GM12878 (cell line): ENCODE measurements at regions not wholly inside any gene's neighbourhood (a gene's known extent, or its start where the extent isn't known, plus 50 kb on each side); places are given as distances from the start of the nearest gene placed in this dataset.

Experiments used
- ATAC-seq: fragments of 200-7000 bp; cut with Tn5 transposase; 3 replicates; pipeline ENCODE4 v1.9.1; 2020; ENCODE audit warnings: mild to moderate bottlenecking, moderate library complexity
- BruUV-seq: library from RNA; stranded (reverse); fragments of 400-500 nt; replicated peaks from 2 replicates; lab custom pipeline; 2021; lab: Mats Ljungman, UMichigan
- CTCF ChIA-PET: fragments of 300-600 bp; sonication (Branson Sonifier 250); formaldehyde crosslinking; extraction: SDS; loops from one replicate; lab custom pipeline; 2021; ENCODE audit warnings: inconsistent platforms; lab: Yijun Ruan, JAX
- POLR2A ChIA-PET: fragments of 350-600 bp; formaldehyde crosslinking; extraction: SDS; loops from one replicate; lab custom pipeline; 2021; ENCODE audit warnings: inconsistent platforms; lab: Charles Lee
- RAD21 ChIA-PET: fragments of 300-600 bp; sonication (Branson Sonifier 250); formaldehyde crosslinking; loops from one replicate; lab custom pipeline; 2023; ENCODE audit warnings: antibody characterized with exemption; ENCODE audit not compliant: unreplicated experiment; lab: Charles Lee
- SMC1A ChIA-PET: fragments of 300-600 bp; sonication (Branson Sonifier 250); formaldehyde crosslinking; loops from one replicate; lab custom pipeline; 2023; ENCODE audit not compliant: unreplicated experiment, uncharacterized antibody; lab: Charles Lee
- DNase-seq: peaks from one replicate; pipeline ENCODE4 v3.0.0-alpha.2; 2011; ENCODE audit warnings: low read depth, low spot score
- FAIRE-seq: peaks from 3 replicates; lab custom pipeline; 2011; peaks lifted over from hg19 to GRCh38; lab: Jason Lieb, UNC
- H2AFZ ChIP-seq: 2 replicates; pipeline ENCODE4 v1.6.0; 2011; ENCODE audit warnings: low read depth, low read length, control low read depth; ENCODE audit not compliant: control insufficient read depth
- H3K27ac ChIP-seq: 2 replicates; pipeline ENCODE4 v1.5.1; 2011; ENCODE audit warnings: control low read depth; ENCODE audit not compliant: control insufficient read depth, insufficient read depth
- H3K27me3 ChIP-seq, 2 experiments: replicated peaks in 1 of 2; 2 replicates each; pipeline versions ENCODE4 v1.6.0 to v1.6.1; 2011; ENCODE audit warnings: low read length in 1 of 2; ENCODE audit not compliant: control insufficient read depth in 2 of 2, insufficient read depth in 2 of 2
- H3K36me3 ChIP-seq, 2 experiments: 2 replicates each; pipeline ENCODE4 v1.5.1; 2011; ENCODE audit warnings: low read length in 1 of 2; ENCODE audit not compliant: control insufficient read depth in 2 of 2, insufficient read depth in 2 of 2
- H3K4me1 ChIP-seq: 2 replicates; pipeline ENCODE4 v1.6.1; 2011; ENCODE audit warnings: mild to moderate bottlenecking, low read length, moderate library complexity, mixed read lengths; ENCODE audit not compliant: control insufficient read depth, insufficient read depth
- H3K4me2 ChIP-seq: 2 replicates; pipeline ENCODE4 v1.6.0; 2011; ENCODE audit warnings: control low read depth; ENCODE audit not compliant: control insufficient read depth, insufficient read depth
- H3K4me3 ChIP-seq: fragments of 200-600 bp; sonication (generic); 2 replicates; pipeline ENCODE4 v1.5.1; 2016
- H3K79me2 ChIP-seq: 2 replicates; pipeline ENCODE4 v1.6.0; 2011; ENCODE audit warnings: low read length; ENCODE audit not compliant: control insufficient read depth, insufficient read depth
- H3K9ac ChIP-seq: 2 replicates; pipeline ENCODE4 v1.8.0; 2011; ENCODE audit warnings: low read length, control low read depth, mixed read lengths; ENCODE audit not compliant: control insufficient read depth, insufficient read depth
- H3K9me3 ChIP-seq: replicated peaks from 3 replicates; pipeline ENCODE4 v1.5.1; 2011; ENCODE audit warnings: mild to moderate bottlenecking, low read length; ENCODE audit not compliant: control insufficient read depth, insufficient read depth
- H4K20me1 ChIP-seq: 2 replicates; pipeline ENCODE4 v1.6.0; 2011; ENCODE audit not compliant: control insufficient read depth, insufficient read depth
- CBX5 ChIP-seq: sonication (generic); IDR thresholded peaks from 2 replicates; pipeline ENCODE4 v1.6.1; 2016; ENCODE audit warnings: low read depth, moderate library complexity, mild to moderate bottlenecking, inconsistent platforms
- EED ChIP-seq: sonication (generic); IDR thresholded peaks from 2 replicates; pipeline ENCODE4 v1.6.1; 2016; ENCODE audit warnings: antibody characterized with exemption, low read depth
- ELK1 ChIP-seq: IDR thresholded peaks from 2 replicates; pipeline ENCODE4 v1.6.1; 2012; ENCODE audit warnings: low read depth, low read length, improper control_type of control experiment
- KLF5 ChIP-seq: fragments of 450-650 bp; IDR thresholded peaks from 2 replicates; pipeline ENCODE4 v1.6.1; 2014; ENCODE audit warnings: mild to moderate bottlenecking; ENCODE audit not compliant: partially characterized antibody
- MEF2A ChIP-seq: IDR thresholded peaks from 2 replicates; pipeline ENCODE4 v1.6.1; 2011; ENCODE audit warnings: low read depth, mild to moderate bottlenecking, low read length, moderate library complexity; ENCODE audit not compliant: insufficient read depth
- MTA3 ChIP-seq: IDR thresholded peaks from 2 replicates; pipeline ENCODE4 v1.6.1; 2012; ENCODE audit warnings: low read length, inconsistent platforms, borderline replicate concordance
- SKIL ChIP-seq: fragments of 450-650 bp; IDR thresholded peaks from 2 replicates; pipeline ENCODE4 v1.6.1; 2017; ENCODE audit warnings: mild to moderate bottlenecking, low read depth, inconsistent platforms; ENCODE audit not compliant: poor library complexity, severe bottlenecking
- SREBF1 ChIP-seq: IDR thresholded peaks from 2 replicates; pipeline ENCODE4 v1.6.1; 2012; ENCODE audit warnings: mild to moderate bottlenecking, low read length
- STAT1 ChIP-seq: fragments of 450-650 bp; conservative IDR thresholded peaks from 2 replicates; pipeline ENCODE4 v1.6.1; 2014; ENCODE audit warnings: antibody characterized with exemption, mild to moderate bottlenecking
- WRNIP1 ChIP-seq: IDR thresholded peaks from 2 replicates; pipeline ENCODE4 v1.6.1; 2011; ENCODE audit warnings: low read depth, low read length, improper control_type of control experiment, borderline replicate concordance
- ZNF24 ChIP-seq: fragments of 450-650 bp; IDR thresholded peaks from 2 replicates; pipeline ENCODE4 v1.6.1; 2017; ENCODE audit warnings: antibody characterized with exemption, mild to moderate bottlenecking
- ZNF274 ChIP-seq: IDR thresholded peaks from one replicate; pipeline ENCODE4 v1.8.0; 2011; ENCODE audit not compliant: insufficient read length, insufficient read depth
- WGBS: methylation state at CpG from one replicate; pipeline ENCODE4 v1.1.6; 2016; ENCODE audit warnings: low lambda C conversion rate; ENCODE audit not compliant: insufficient replicate concordance, insufficient coverage; ENCODE audit errors: missing lambda C conversion rate; 5-methylcytosine and 5-hydroxymethylcytosine counted together
- in situ Hi-C: fragments of 300-500 bp; cut with MboI; formaldehyde crosslinking; loops from 9 replicates; pipeline ENCODE4 v1.14.3; 2018; ENCODE audit warnings: mixed read lengths
- intact Hi-C: fragments of 100-400 bp; cut with micrococcal nuclease; formaldehyde crosslinking; loops from one replicate; pipeline ENCODE4 v1.14.2; 2022; ENCODE audit not compliant: unreplicated experiment

GRCh38 chr15:62240121-62241096 is 75.3 kb upstream of the C2CD4B start:
- ChIA-PET CTCF (interaction anchor here (2.7 kb wide), 1 partner anchor 14 kb away, joined by 9 read pairs; no protein-coding TSS in a partner anchor), SMC1A (interaction anchor here (0.7 kb wide), 1 partner anchor 66 kb away, joined by 3 read pairs; no protein-coding TSS in a partner anchor), POLR2A (no interaction called here), RAD21 (interaction anchor here (1.4 kb wide), 1 partner anchor 66 kb away, joined by 5 read pairs; no protein-coding TSS in a partner anchor)
- no peak overlapping the region for H3K4me2 ChIP-seq
- H3K4me1 ChIP-seq, result peaks cover 8% of the 10 kb centered on the region; the same call in 1 of the 2 replicates
- H3K27ac ChIP-seq, result no peak overlapping the region
- no peak overlapping the region for H3K4me3 ChIP-seq
- no peaks in the 10 kb centered on the region for H4K20me1 ChIP-seq
- intact Hi-C loops, result no loop called here
- no peak overlapping the region for H3K9ac ChIP-seq
- no TSS peak for BruUV-seq
- TF ChIP-seq ZNF274, result no peak
- TF ChIP-seq MEF2A, result no peak
- no peak for TF ChIP-seq KLF5
- TF ChIP-seq STAT1, result no peak
- no peak for TF ChIP-seq WRNIP1
- TF ChIP-seq ZNF24, result no peak
- TF ChIP-seq EED, result no peak
- TF ChIP-seq SREBF1, result no peak
- TF ChIP-seq MTA3, result no peak
- no peak for TF ChIP-seq ELK1
- TF ChIP-seq CBX5, result no peak
- no peak for TF ChIP-seq SKIL
- no peaks in the 10 kb centered on the region for H3K79me2 ChIP-seq
- no peaks in the 10 kb centered on the region for H3K36me3 ChIP-seq
- ATAC-seq (peak; percentile 42), FAIRE-seq (no peak), DNase-seq (no peak)
- no peaks in the 10 kb centered on the region for H3K27me3 ChIP-seq
- in situ Hi-C loops, result no loop called here
- no peaks in the 10 kb centered on the region for H3K9me3 ChIP-seq
- 54% methylated on average over 5 of the region's 5 CpGs for WGBS
- H2AFZ ChIP-seq, result no peak overlapping the region
